OCI-LY3 (cell line): ENCODE measurements at regions not wholly inside any gene's neighbourhood (a gene's known extent, or its start where the extent isn't known, plus 50 kb on each side); places are given as distances from the start of the nearest gene placed in this dataset.

Experiments used
- H2AFZ ChIP-seq: fragments of 200-600, 300-600 bp; shearing (Covaris generic); 2 replicates; pipeline ENCODE4 v1.6.0; 2014; ENCODE audit warnings: antibody characterized with exemption, low read depth, low read length
- H3K27ac ChIP-seq: fragments of 200-600, 300-600 bp; sonication (generic); 2 replicates; pipeline ENCODE4 v1.5.1; 2014; ENCODE audit warnings: mild to moderate bottlenecking, low read length, moderate library complexity, mixed read lengths
- H3K27me3 ChIP-seq: fragments of 200-600, 300-600 bp; sonication (generic); 2 replicates; pipeline ENCODE4 v1.6.1; 2014; ENCODE audit warnings: low read depth, low read length, mixed read lengths
- H3K36me3 ChIP-seq: fragments of 200-600, 300-600 bp; sonication (generic); replicated peaks from 2 replicates; pipeline ENCODE3; 2014; ENCODE audit warnings: low read depth, low read length, mixed read lengths
- H3K4me1 ChIP-seq: fragments of 300-600, 200-600 bp; sonication (generic); 2 replicates; pipeline ENCODE4 v1.6.1; 2014; ENCODE audit warnings: low read length, mixed read lengths
- H3K4me2 ChIP-seq: fragments of 200-600, 300-600 bp; sonication (generic); 2 replicates; pipeline ENCODE4 v1.6.1; 2014; ENCODE audit warnings: low read length, mixed read lengths
- H3K4me3 ChIP-seq: fragments of 300-600, 200-600 bp; sonication (generic); 2 replicates; pipeline ENCODE4 v1.5.1; 2014; ENCODE audit warnings: antibody characterized with exemption, mild to moderate bottlenecking, low read length, moderate library complexity
- H3K79me2 ChIP-seq: fragments of 300-600, 200-600 bp; shearing (Covaris generic); 2 replicates; pipeline ENCODE4 v1.6.1; 2014; ENCODE audit warnings: mild to moderate bottlenecking, low read length, mixed read lengths
- H3K9ac ChIP-seq: fragments of 300-600, 200-600 bp; shearing (Covaris generic); 2 replicates; pipeline ENCODE4 v1.6.0; 2014; ENCODE audit warnings: mild to moderate bottlenecking, low read length, moderate library complexity
- H3K9me3 ChIP-seq: fragments of 200-600, 300-600 bp; shearing (Covaris generic); 2 replicates; pipeline ENCODE4 v1.6.1; 2014; ENCODE audit warnings: low read length, mixed read lengths; ENCODE audit not compliant: insufficient read depth
- H4K20me1 ChIP-seq: fragments of 200-600, 300-600 bp; sonication (generic); 2 replicates; pipeline ENCODE4 v1.6.1; 2016; ENCODE audit warnings: low read length, mixed read lengths; ENCODE audit not compliant: insufficient read depth
- CTCF ChIP-seq: fragments of 200-600, 300-600 bp; sonication (generic); IDR thresholded peaks from 2 replicates; pipeline ENCODE4 v1.5.1; 2014; ENCODE audit warnings: antibody characterized with exemption, low read length, low read depth
- EZH2phosphoT487 ChIP-seq: fragments of 200-600 bp; shearing (Covaris generic); IDR thresholded peaks from 2 replicates; pipeline ENCODE4 v1.6.1; 2018; ENCODE audit warnings: antibody characterized with exemption, mixed run types, low read depth

- no peak overlapping the region for H3K27ac ChIP-seq
- TF ChIP-seq EZH2phosphoT487 (no peak), CTCF (no peak)
- no peak overlapping the region for H3K4me2 ChIP-seq
Observed at GRCh38 chr17:71423871-71424546, 696.8 kb upstream of the SOX9 start.

DNA sequence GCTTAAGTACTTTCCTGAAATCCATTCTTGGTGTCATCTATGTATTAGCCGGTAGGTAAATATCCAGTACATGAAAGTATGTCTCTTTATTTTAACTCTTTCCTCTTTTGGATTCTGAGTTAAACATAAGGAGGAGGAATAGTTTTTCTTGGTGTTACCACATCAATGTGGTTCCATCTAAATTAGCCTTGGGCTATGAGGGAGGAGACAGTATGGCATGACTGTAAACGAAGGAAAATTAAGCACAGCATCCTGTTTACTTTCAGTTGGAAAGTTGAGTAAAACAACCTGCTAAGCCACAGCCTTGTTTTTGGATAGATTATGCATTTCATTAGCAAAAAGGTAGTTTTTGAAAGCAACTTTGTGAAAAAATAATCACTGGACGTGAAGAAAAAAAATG is 693.0 kb upstream of the SOX9 start:
- Histone ChIP-seq H3K4me2 (no peak overlapping the region), H3K79me2 (no peaks in the 10 kb centered on the region), H3K36me3 (no peaks in the 10 kb centered on the region), H2AFZ (no peak overlapping the region), H3K9me3 (no peaks in the 10 kb centered on the region), H3K9ac (no peak overlapping the region), H3K4me3 (no peak overlapping the region), H3K27ac (no peak overlapping the region), H4K20me1 (no peaks in the 10 kb centered on the region), H3K27me3 (no peaks in the 10 kb centered on the region), H3K4me1 (no peaks in the 10 kb centered on the region)
- TF ChIP-seq CTCF (no peak), EZH2phosphoT487 (no peak)

More at GRCh38 chr17:71423871-71424546, 696.8 kb upstream of the SOX9 start:
- no peaks in the 10 kb centered on the region for H3K36me3 ChIP-seq
- no peaks in the 10 kb centered on the region for H4K20me1 ChIP-seq
- no peak overlapping the region for H3K4me3 ChIP-seq
- no peaks in the 10 kb centered on the region for H3K9me3 ChIP-seq
- H3K79me2 ChIP-seq, result no peaks in the 10 kb centered on the region
- no peak overlapping the region for H3K9ac ChIP-seq
- H3K4me1 ChIP-seq, result no peaks in the 10 kb centered on the region
- H3K27me3 ChIP-seq, result no peaks in the 10 kb centered on the region
- no peak overlapping the region for H2AFZ ChIP-seq

- H3K27me3 ChIP-seq, result no peaks in the 10 kb centered on the region
Observed at GRCh38 chr17:71428897-71429296, 691.9 kb upstream of the SOX9 start.

GRCh38 chr17:71430281-71430680 is 690.5 kb upstream of the SOX9 start:
- Histone ChIP-seq H3K9ac (no peak overlapping the region), H3K4me2 (no peak overlapping the region), H3K79me2 (no peaks in the 10 kb centered on the region), H3K36me3 (no peaks in the 10 kb centered on the region), H3K9me3 (no peaks in the 10 kb centered on the region), H3K27me3 (no peaks in the 10 kb centered on the region), H4K20me1 (no peaks in the 10 kb centered on the region), H3K4me3 (no peak overlapping the region), H3K4me1 (no peaks in the 10 kb centered on the region), H3K27ac (no peak overlapping the region), H2AFZ (no peak overlapping the region)
- TF ChIP-seq EZH2phosphoT487 (no peak), CTCF (no peak)

More at GRCh38 chr17:71428897-71429296, 691.9 kb upstream of the SOX9 start:
- Histone ChIP-seq H3K9ac (no peak overlapping the region), H3K27ac (no peak overlapping the region), H2AFZ (no peak overlapping the region), H3K4me3 (no peak overlapping the region), H3K36me3 (no peaks in the 10 kb centered on the region), H4K20me1 (no peaks in the 10 kb centered on the region), H3K4me1 (no peaks in the 10 kb centered on the region), H3K9me3 (no peaks in the 10 kb centered on the region), H3K4me2 (no peak overlapping the region), H3K79me2 (no peaks in the 10 kb centered on the region)
- TF ChIP-seq EZH2phosphoT487 (no peak), CTCF (no peak)
